Body of pancreas (tissue), 4 donors: ENCODE measurements at regions not wholly inside any gene's neighbourhood (a gene's known extent, or its start where the extent isn't known, plus 50 kb on each side); places are given as distances from the start of the nearest gene placed in this dataset.

Source experiments
- CTCF ChIP-seq, 7 experiments: fragments of 450-650 bp in 4 of 7; fragments of 200-600 bp in 3 of 7; sonication (generic) in 3 of 7; IDR thresholded peaks; one replicate each; pipeline ENCODE4 v1.5.1; 2016 to 2019; ENCODE audit warnings: antibody characterized with exemption in 7 of 7
- POLR2A ChIP-seq, 3 donors: fragments of 450-650 bp; IDR thresholded peaks; one replicate each; pipeline ENCODE4 v1.6.1; 2016; ENCODE audit warnings: antibody characterized with exemption in 3 of 3, mild to moderate bottlenecking in 2 of 3

DNA sequence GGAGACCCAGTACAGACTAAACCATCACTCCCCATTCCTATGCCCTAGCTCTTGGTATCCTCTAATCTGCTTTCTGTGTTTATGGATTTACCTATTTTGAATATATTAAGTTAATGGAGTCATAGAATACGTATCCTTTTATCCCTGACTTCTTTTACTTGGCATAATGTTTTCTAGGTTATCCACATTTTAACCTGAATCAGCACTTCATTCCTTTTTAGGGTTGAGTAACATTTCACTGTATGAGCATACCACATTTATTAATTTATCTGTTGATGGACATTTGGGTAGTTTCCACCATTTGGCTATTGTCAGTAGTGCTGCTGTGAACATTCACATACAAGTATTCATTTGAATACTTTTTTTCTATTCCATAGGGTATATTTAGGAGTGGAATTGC is 157.3 kb upstream of the CTNNA2 start:
- TF ChIP-seq POLR2A (IDR thresholded peaks at IDR 0.05) (no peak), CTCF (IDR thresholded peaks at IDR 0.05) (no peak)
